ENCODE measurements at regions not wholly inside any gene's neighbourhood (a gene's known extent, or its start where the extent isn't known, plus 50 kb on each side); places are given as distances from the start of the nearest gene placed in this dataset.
"Not testable (repeated sequence)": the region's sequence is repeated elsewhere in the genome, so short reads cannot be mapped to it uniquely, and the experiment has no call there.

DNA sequence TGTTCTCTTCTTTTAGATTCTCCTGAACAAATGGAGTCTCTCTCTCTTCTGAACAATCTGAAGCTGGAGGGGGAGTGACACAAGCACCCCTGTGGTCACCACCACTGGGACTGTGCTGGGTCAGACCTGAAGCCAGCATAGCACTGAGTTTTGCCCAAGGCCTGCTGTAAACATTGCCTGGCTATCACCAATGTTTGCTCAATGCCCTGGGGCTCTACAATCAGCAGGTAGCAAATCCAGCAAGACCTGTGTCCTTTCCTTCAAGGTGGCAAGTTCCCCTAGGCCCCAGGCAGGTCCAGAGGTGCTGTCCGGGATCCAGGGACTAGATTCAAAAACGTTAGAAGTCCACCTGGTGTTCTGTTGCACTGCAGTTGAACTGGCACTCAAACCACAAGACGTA is 282.8 kb upstream of the PROX1 start:
- Histone ChIP-seq H3K9me3 (ENCODE audit: low read length) (no peaks in the 10 kb centered on the region), H3K36me3 (ENCODE audit: insufficient read depth, low read length) (no peaks in the 10 kb centered on the region), H3K27me3 (ENCODE audit: insufficient read depth, low read depth, low read length) (no peaks in the 10 kb centered on the region), H3F3A (ENCODE audit: insufficient read depth, low read length, poor library complexity, severe bottlenecking) (no peaks in the 10 kb centered on the region), H3K79me2 (replicated peaks; ENCODE audit: insufficient read depth, low read length) (no peaks in the 10 kb centered on the region), H3K27ac (ENCODE audit: low read length) (no peak overlapping the region), H3K4me2 (ENCODE audit: low read length) (no peak overlapping the region), H3K9ac (ENCODE audit: low read length) (no peak overlapping the region), H4K20me1 (ENCODE audit: insufficient read depth) (no peaks in the 10 kb centered on the region), H3K9me2 (ENCODE audit: insufficient read depth, low read length) (no peaks in the 10 kb centered on the region), H3K4me3 (ENCODE audit: low read length) (no peak overlapping the region), H2AFZ (ENCODE audit: low read depth, low read length) (no peak overlapping the region)
- TF ChIP-seq, protein P1, sequence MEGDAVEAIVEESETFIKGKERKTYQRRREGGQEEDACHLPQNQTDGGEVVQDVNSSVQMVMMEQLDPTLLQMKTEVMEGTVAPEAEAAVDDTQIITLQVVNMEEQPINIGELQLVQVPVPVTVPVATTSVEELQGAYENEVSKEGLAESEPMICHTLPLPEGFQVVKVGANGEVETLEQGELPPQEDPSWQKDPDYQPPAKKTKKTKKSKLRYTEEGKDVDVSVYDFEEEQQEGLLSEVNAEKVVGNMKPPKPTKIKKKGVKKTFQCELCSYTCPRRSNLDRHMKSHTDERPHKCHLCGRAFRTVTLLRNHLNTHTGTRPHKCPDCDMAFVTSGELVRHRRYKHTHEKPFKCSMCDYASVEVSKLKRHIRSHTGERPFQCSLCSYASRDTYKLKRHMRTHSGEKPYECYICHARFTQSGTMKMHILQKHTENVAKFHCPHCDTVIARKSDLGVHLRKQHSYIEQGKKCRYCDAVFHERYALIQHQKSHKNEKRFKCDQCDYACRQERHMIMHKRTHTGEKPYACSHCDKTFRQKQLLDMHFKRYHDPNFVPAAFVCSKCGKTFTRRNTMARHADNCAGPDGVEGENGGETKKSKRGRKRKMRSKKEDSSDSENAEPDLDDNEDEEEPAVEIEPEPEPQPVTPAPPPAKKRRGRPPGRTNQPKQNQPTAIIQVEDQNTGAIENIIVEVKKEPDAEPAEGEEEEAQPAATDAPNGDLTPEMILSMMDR (IDR thresholded peaks at IDR 0.05; ENCODE audit: poor library complexity, severe bottlenecking): no peak
- no peak for TF ChIP-seq RAD21 (conservative IDR thresholded peaks at IDR 0.05)
- TF ChIP-seq TAF1 (IDR thresholded peaks at IDR 0.05; ENCODE audit: low read depth): no peak
- no peak for TF ChIP-seq SMC3 (conservative IDR thresholded peaks at IDR 0.05; ENCODE audit: poor library complexity)
- TF ChIP-seq, protein P2, sequence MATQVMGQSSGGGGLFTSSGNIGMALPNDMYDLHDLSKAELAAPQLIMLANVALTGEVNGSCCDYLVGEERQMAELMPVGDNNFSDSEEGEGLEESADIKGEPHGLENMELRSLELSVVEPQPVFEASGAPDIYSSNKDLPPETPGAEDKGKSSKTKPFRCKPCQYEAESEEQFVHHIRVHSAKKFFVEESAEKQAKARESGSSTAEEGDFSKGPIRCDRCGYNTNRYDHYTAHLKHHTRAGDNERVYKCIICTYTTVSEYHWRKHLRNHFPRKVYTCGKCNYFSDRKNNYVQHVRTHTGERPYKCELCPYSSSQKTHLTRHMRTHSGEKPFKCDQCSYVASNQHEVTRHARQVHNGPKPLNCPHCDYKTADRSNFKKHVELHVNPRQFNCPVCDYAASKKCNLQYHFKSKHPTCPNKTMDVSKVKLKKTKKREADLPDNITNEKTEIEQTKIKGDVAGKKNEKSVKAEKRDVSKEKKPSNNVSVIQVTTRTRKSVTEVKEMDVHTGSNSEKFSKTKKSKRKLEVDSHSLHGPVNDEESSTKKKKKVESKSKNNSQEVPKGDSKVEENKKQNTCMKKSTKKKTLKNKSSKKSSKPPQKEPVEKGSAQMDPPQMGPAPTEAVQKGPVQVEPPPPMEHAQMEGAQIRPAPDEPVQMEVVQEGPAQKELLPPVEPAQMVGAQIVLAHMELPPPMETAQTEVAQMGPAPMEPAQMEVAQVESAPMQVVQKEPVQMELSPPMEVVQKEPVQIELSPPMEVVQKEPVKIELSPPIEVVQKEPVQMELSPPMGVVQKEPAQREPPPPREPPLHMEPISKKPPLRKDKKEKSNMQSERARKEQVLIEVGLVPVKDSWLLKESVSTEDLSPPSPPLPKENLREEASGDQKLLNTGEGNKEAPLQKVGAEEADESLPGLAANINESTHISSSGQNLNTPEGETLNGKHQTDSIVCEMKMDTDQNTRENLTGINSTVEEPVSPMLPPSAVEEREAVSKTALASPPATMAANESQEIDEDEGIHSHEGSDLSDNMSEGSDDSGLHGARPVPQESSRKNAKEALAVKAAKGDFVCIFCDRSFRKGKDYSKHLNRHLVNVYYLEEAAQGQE (IDR thresholded peaks at IDR 0.05; ENCODE audit: borderline replicate concordance): no peak
- TF ChIP-seq EP300 (conservative IDR thresholded peaks at IDR 0.05; ENCODE audit: poor library complexity, severe bottlenecking): no peak
- no peak for TF ChIP-seq EZH2 (IDR thresholded peaks at IDR 0.05; ENCODE audit: borderline replicate concordance, insufficient read depth, low read length, poor library complexity, severe bottlenecking)
- no peak for TF ChIP-seq MXI1 (conservative IDR thresholded peaks at IDR 0.05; ENCODE audit: poor library complexity, severe bottlenecking)
- no peak for TF ChIP-seq POLR2AphosphoS5 (IDR thresholded peaks at IDR 0.05)

DNA sequence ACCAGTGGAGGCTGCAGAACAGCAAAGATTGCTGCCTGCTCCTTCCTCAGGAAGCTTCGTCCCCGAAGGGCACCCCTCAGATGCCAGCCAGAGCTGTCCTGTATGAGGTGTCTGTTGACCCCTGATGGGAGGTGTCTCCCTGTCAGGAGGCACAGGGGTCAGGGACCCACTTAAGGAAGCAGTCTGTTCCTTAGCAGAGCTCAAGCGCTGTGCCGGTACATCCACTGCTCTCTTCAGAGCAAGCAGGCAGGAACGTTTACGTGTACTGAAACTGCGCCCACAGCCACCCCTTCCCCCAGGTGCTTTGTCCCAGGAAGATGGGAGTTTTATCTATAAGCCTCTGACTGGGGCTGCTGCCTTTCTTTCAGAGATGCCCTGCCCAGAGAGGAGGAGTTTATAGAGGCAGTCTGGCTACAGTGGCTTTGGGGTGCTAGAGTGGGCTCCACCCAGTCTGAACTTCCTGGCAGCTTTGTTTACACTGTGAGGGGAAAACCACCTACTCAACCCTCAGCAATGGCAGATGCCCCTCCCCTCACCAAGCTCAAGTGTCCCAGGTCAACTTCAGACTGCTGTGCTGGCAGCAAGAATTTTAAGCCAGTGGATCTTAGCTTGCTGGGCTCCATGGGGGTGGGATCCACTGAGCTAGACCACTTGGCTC is 275.8 kb upstream of the PROX1 start:
- not testable (repeated sequence) for H3K9ac ChIP-seq (ENCODE audit: low read length); H2AFZ ChIP-seq (ENCODE audit: low read depth, low read length); H3K27me3 ChIP-seq (ENCODE audit: insufficient read depth, low read depth, low read length); H3K36me3 ChIP-seq (ENCODE audit: insufficient read depth, low read length); H3K9me2 ChIP-seq (ENCODE audit: insufficient read depth, low read length); H3K79me2 ChIP-seq (replicated peaks; ENCODE audit: insufficient read depth, low read length); H3K27ac ChIP-seq (ENCODE audit: low read length); H4K20me1 ChIP-seq (ENCODE audit: insufficient read depth); H3K4me3 ChIP-seq (ENCODE audit: low read length); H3F3A ChIP-seq (ENCODE audit: insufficient read depth, low read length, poor library complexity, severe bottlenecking); H3K4me2 ChIP-seq (ENCODE audit: low read length); H3K9me3 ChIP-seq (ENCODE audit: low read length)

GRCh38 chr1:213714645-213715044 is 273.1 kb upstream of the PROX1 start:
- H2AFZ ChIP-seq (ENCODE audit: low read depth, low read length): no peak overlapping the region

More at GRCh38 chr1:213714645-213715044, 273.1 kb upstream of the PROX1 start:
- Histone ChIP-seq H3K27me3 (ENCODE audit: insufficient read depth, low read depth, low read length) (no peaks in the 10 kb centered on the region), H3K27ac (ENCODE audit: low read length) (no peak overlapping the region), H3K9me3 (ENCODE audit: low read length) (no peaks in the 10 kb centered on the region), H4K20me1 (ENCODE audit: insufficient read depth) (no peaks in the 10 kb centered on the region), H3K36me3 (ENCODE audit: insufficient read depth, low read length) (peaks cover 6% of the 10 kb centered on the region), H3K4me2 (ENCODE audit: low read length) (no peak overlapping the region), H3K4me3 (ENCODE audit: low read length) (no peak overlapping the region), H3K9me2 (ENCODE audit: insufficient read depth, low read length) (no peaks in the 10 kb centered on the region), H3F3A (ENCODE audit: insufficient read depth, low read length, poor library complexity, severe bottlenecking) (no peaks in the 10 kb centered on the region), H3K79me2 (replicated peaks; ENCODE audit: insufficient read depth, low read length) (no peaks in the 10 kb centered on the region), H3K9ac (ENCODE audit: low read length) (no peak overlapping the region)
- TF ChIP-seq EP300 (conservative IDR thresholded peaks at IDR 0.05; ENCODE audit: poor library complexity, severe bottlenecking): no peak
- no peak for TF ChIP-seq EZH2 (IDR thresholded peaks at IDR 0.05; ENCODE audit: borderline replicate concordance, insufficient read depth, low read length, poor library complexity, severe bottlenecking)
- TF ChIP-seq SMC3 (conservative IDR thresholded peaks at IDR 0.05; ENCODE audit: poor library complexity): no peak
